Activated naive CD8-positive, alpha-beta T cell treated with anti-CD3 and anti-CD28 coated beads for 36 hours (primary cell): ENCODE measurements at regions not wholly inside any gene's neighbourhood (a gene's known extent, or its start where the extent isn't known, plus 50 kb on each side); places are given as distances from the start of the nearest gene placed in this dataset.

Source experiments
- DNase-seq: peaks from one replicate; pipeline ENCODE4 v3.0.0; 2021
- H3K27ac Mint-ChIP-seq: one replicate; pipeline ENCODE4 v1.8.0; 2022; ENCODE audit warnings: mild to moderate bottlenecking, moderate library complexity, mixed read lengths
- H3K27me3 Mint-ChIP-seq: one replicate; pipeline ENCODE4 v1.8.0; 2022; ENCODE audit warnings: mild to moderate bottlenecking, mixed read lengths
- H3K36me3 Mint-ChIP-seq: one replicate; pipeline ENCODE4 v1.8.0; 2021; ENCODE audit warnings: mild to moderate bottlenecking, mixed read lengths
- H3K4me1 Mint-ChIP-seq: one replicate; pipeline ENCODE4 v1.8.0; 2021; ENCODE audit warnings: mixed read lengths
- H3K4me3 Mint-ChIP-seq: one replicate; pipeline ENCODE4 v1.8.0; 2022; ENCODE audit warnings: mild to moderate bottlenecking, moderate library complexity, mixed read lengths
- H3K9me3 Mint-ChIP-seq: one replicate; pipeline ENCODE4 v1.8.0; 2022; ENCODE audit warnings: mixed read lengths

- no peak for DNase-seq
- no peaks in the 10 kb centered on the region for H3K9me3 Mint-ChIP-seq
- no peaks in the 10 kb centered on the region for H3K36me3 Mint-ChIP-seq
- H3K27me3 Mint-ChIP-seq: peaks cover 20% of the 10 kb centered on the region
- H3K27ac Mint-ChIP-seq: no peak overlapping the region
- no peak overlapping the region for H3K4me3 Mint-ChIP-seq
- H3K4me1 Mint-ChIP-seq: no peaks in the 10 kb centered on the region
These were observed 461.2 kb downstream of the BRD1 start for GRCh38 chr22:49366437-49366836.

GRCh38 chr22:49365910-49366309 lies 461.8 kb downstream of the BRD1 start:
- DNase-seq: no peak
- Mint-ChIP-seq H3K27ac (no peak overlapping the region), H3K4me1 (no peaks in the 10 kb centered on the region), H3K4me3 (no peak overlapping the region), H3K27me3 (peaks cover 19% of the 10 kb centered on the region), H3K9me3 (no peaks in the 10 kb centered on the region), H3K36me3 (no peaks in the 10 kb centered on the region)

GRCh38 chr22:49365191-49365837 lies 462.4 kb downstream of the BRD1 start:
- H3K27me3 Mint-ChIP-seq: peaks cover 18% of the 10 kb centered on the region
- no peaks in the 10 kb centered on the region for H3K4me1 Mint-ChIP-seq
- no peak overlapping the region for H3K4me3 Mint-ChIP-seq
- no peak for DNase-seq
- no peaks in the 10 kb centered on the region for H3K36me3 Mint-ChIP-seq
- H3K27ac Mint-ChIP-seq: no peak overlapping the region
- H3K9me3 Mint-ChIP-seq: no peaks in the 10 kb centered on the region

GRCh38 chr22:49364398-49364797 lies 463.3 kb downstream of the BRD1 start:
- H3K27me3 Mint-ChIP-seq: peaks cover 23% of the 10 kb centered on the region

GRCh38 chr22:49363526-49364230 lies 464.0 kb downstream of the BRD1 start:
- Mint-ChIP-seq H3K9me3 (no peaks in the 10 kb centered on the region), H3K4me1 (no peaks in the 10 kb centered on the region), H3K27ac (no peak overlapping the region), H3K36me3 (no peaks in the 10 kb centered on the region), H3K27me3 (peaks cover 24% of the 10 kb centered on the region), H3K4me3 (no peak overlapping the region)
- no peak for DNase-seq

More at GRCh38 chr22:49364398-49364797, 463.3 kb downstream of the BRD1 start:
- Mint-ChIP-seq H3K27ac (no peak overlapping the region), H3K9me3 (no peaks in the 10 kb centered on the region), H3K4me1 (no peaks in the 10 kb centered on the region), H3K4me3 (no peak overlapping the region), H3K36me3 (no peaks in the 10 kb centered on the region)
- DNase-seq: no peak

- Mint-ChIP-seq H3K4me3 (no peak overlapping the region), H3K36me3 (no peaks in the 10 kb centered on the region), H3K27me3 (peaks cover 21% of the 10 kb centered on the region), H3K9me3 (no peaks in the 10 kb centered on the region), H3K27ac (no peak overlapping the region), H3K4me1 (no peaks in the 10 kb centered on the region)
- no peak for DNase-seq
These were observed 465.3 kb downstream of the BRD1 start for GRCh38 chr22:49362211-49362839.

GRCh38 chr22:49361164-49361563 lies 466.5 kb downstream of the BRD1 start:
- Mint-ChIP-seq H3K36me3 (no peaks in the 10 kb centered on the region), H3K27ac (no peak overlapping the region), H3K4me3 (no peak overlapping the region), H3K9me3 (no peaks in the 10 kb centered on the region), H3K4me1 (no peaks in the 10 kb centered on the region), H3K27me3 (peaks cover 22% of the 10 kb centered on the region)
- no peak for DNase-seq

- H3K4me3 Mint-ChIP-seq: no peak overlapping the region
- peaks cover 26% of the 10 kb centered on the region for H3K27me3 Mint-ChIP-seq
- H3K9me3 Mint-ChIP-seq: no peaks in the 10 kb centered on the region
- no peaks in the 10 kb centered on the region for H3K4me1 Mint-ChIP-seq
- H3K36me3 Mint-ChIP-seq: no peaks in the 10 kb centered on the region
- no peak overlapping the region for H3K27ac Mint-ChIP-seq
- no peak for DNase-seq
These were observed 466.9 kb downstream of the BRD1 start for GRCh38 chr22:49360746-49361145.

- no peak overlapping the region for H3K4me3 Mint-ChIP-seq
- DNase-seq: no peak
- H3K27ac Mint-ChIP-seq: no peak overlapping the region
- H3K9me3 Mint-ChIP-seq: no peaks in the 10 kb centered on the region
- H3K4me1 Mint-ChIP-seq: no peaks in the 10 kb centered on the region
- H3K27me3 Mint-ChIP-seq: peaks cover 39% of the 10 kb centered on the region
- H3K36me3 Mint-ChIP-seq: no peaks in the 10 kb centered on the region
These were observed 468.6 kb downstream of the BRD1 start for GRCh38 chr22:49359076-49359475.

GRCh38 chr22:49357661-49358440 lies 469.8 kb downstream of the BRD1 start:
- H3K36me3 Mint-ChIP-seq: no peaks in the 10 kb centered on the region
- no peak overlapping the region for H3K27ac Mint-ChIP-seq

GRCh38 chr22:49356428-49356827 lies 471.2 kb downstream of the BRD1 start:
- Mint-ChIP-seq H3K4me3 (no peak overlapping the region), H3K4me1 (no peaks in the 10 kb centered on the region)

More at GRCh38 chr22:49357661-49358440, 469.8 kb downstream of the BRD1 start:
- no peaks in the 10 kb centered on the region for H3K9me3 Mint-ChIP-seq
- H3K4me1 Mint-ChIP-seq: no peaks in the 10 kb centered on the region
- peaks cover 46% of the 10 kb centered on the region for H3K27me3 Mint-ChIP-seq
- no peak overlapping the region for H3K4me3 Mint-ChIP-seq
- no peak for DNase-seq

GRCh38 chr22:49355211-49355920 lies 472.3 kb downstream of the BRD1 start:
- Mint-ChIP-seq H3K36me3 (no peaks in the 10 kb centered on the region), H3K4me3 (no peak overlapping the region), H3K4me1 (no peaks in the 10 kb centered on the region), H3K9me3 (no peaks in the 10 kb centered on the region), H3K27ac (no peak overlapping the region), H3K27me3 (peaks cover 47% of the 10 kb centered on the region)
- DNase-seq: no peak

More at GRCh38 chr22:49356428-49356827, 471.2 kb downstream of the BRD1 start:
- DNase-seq: no peak
- H3K36me3 Mint-ChIP-seq: no peaks in the 10 kb centered on the region
- peaks cover 46% of the 10 kb centered on the region for H3K27me3 Mint-ChIP-seq
- H3K9me3 Mint-ChIP-seq: no peaks in the 10 kb centered on the region
- H3K27ac Mint-ChIP-seq: no peak overlapping the region

GRCh38 chr22:49354516-49355210 lies 473.0 kb downstream of the BRD1 start:
- DNase-seq: no peak
- no peaks in the 10 kb centered on the region for H3K4me1 Mint-ChIP-seq
- no peaks in the 10 kb centered on the region for H3K36me3 Mint-ChIP-seq
- no peak overlapping the region for H3K4me3 Mint-ChIP-seq
- H3K27me3 Mint-ChIP-seq: peaks cover 41% of the 10 kb centered on the region
- no peaks in the 10 kb centered on the region for H3K9me3 Mint-ChIP-seq
- no peak overlapping the region for H3K27ac Mint-ChIP-seq

GRCh38 chr22:49353235-49353634 lies 474.4 kb downstream of the BRD1 start:
- no peaks in the 10 kb centered on the region for H3K36me3 Mint-ChIP-seq
- no peak for DNase-seq
- H3K4me3 Mint-ChIP-seq: no peak overlapping the region
- no peaks in the 10 kb centered on the region for H3K9me3 Mint-ChIP-seq
- no peaks in the 10 kb centered on the region for H3K4me1 Mint-ChIP-seq
- H3K27ac Mint-ChIP-seq: no peak overlapping the region
- peaks cover 30% of the 10 kb centered on the region for H3K27me3 Mint-ChIP-seq
